Lower leg skin (tissue), 4 donors: ENCODE measurements at regions not wholly inside any gene's neighbourhood (a gene's known extent, or its start where the extent isn't known, plus 50 kb on each side); places are given as distances from the start of the nearest gene placed in this dataset.
"Not testable (repeated sequence)": the region's sequence is repeated elsewhere in the genome, so short reads cannot be mapped to it uniquely, and the experiment has no call there.

ENCODE experiments used
- DNase-seq, 2 donors: peaks; one replicate each; pipeline ENCODE4 v3.0.0-alpha.2; 2019; ENCODE audit warnings: low spot score in 2 of 2
- H3K4me3 ChIP-seq: fragments of 200-600 bp; sonication (generic); 2 replicates; pipeline ENCODE4 v1.5.1; 2017; ENCODE audit warnings: mild to moderate bottlenecking, low read depth; ENCODE audit not compliant: poor library complexity, severe bottlenecking
- CTCF ChIP-seq, 3 donors: fragments of 450-650 bp; IDR thresholded peaks; one replicate each; pipeline ENCODE4 v1.5.1; 2016; ENCODE audit warnings: antibody characterized with exemption in 3 of 3, mild to moderate bottlenecking in 3 of 3, moderate library complexity in 2 of 3
- POLR2A ChIP-seq, 2 donors: fragments of 450-650 bp; IDR thresholded peaks; one replicate each; pipeline ENCODE4 v1.6.1; 2016 to 2017; ENCODE audit warnings: antibody characterized with exemption in 2 of 2, mild to moderate bottlenecking in 1 of 2, moderate library complexity in 1 of 2
- WGBS, 2 donors: methylation state at CpG; one replicate each; pipeline ENCODE4 v1.1.5; 2018; 5-methylcytosine and 5-hydroxymethylcytosine counted together
- intact Hi-C: fragments of 100-400 bp; cut with DNase I; formaldehyde crosslinking; loops from one replicate; pipeline ENCODE4 v1.15.0; 2023; ENCODE audit warnings: low total_unique reads

- no peak for DNase-seq
- 81 to 87% methylated on average over 4 of the region's 4 CpGs for WGBS, 2 donors
- intact Hi-C loops, result no loop called here
- H3K4me3 ChIP-seq, result no peak overlapping the region
- no peak for TF ChIP-seq POLR2A (IDR thresholded peaks at IDR 0.05)
- no peak for TF ChIP-seq CTCF (IDR thresholded peaks at IDR 0.05)
Observed at GRCh38 chr1:194420706-194421105, 1234.3 kb upstream of the B3GALT2 start.

GRCh38 chr1:194419721-194420120 is 1233.3 kb upstream of the B3GALT2 start:
- intact Hi-C loops, result no loop called here
- TF ChIP-seq POLR2A (IDR thresholded peaks at IDR 0.05) (no peak), CTCF (IDR thresholded peaks at IDR 0.05) (no peak)
- DNase-seq, result no peak
- WGBS, 2 donors, result 50% methylated on average over 1 of the region's 1 CpG
- no peak overlapping the region for H3K4me3 ChIP-seq

GRCh38 chr1:194410756-194411155 is 1224.3 kb upstream of the B3GALT2 start:
- WGBS, 2 donors, result 27 to 35% methylated on average over 1 of the region's 1 CpG
- no peak for TF ChIP-seq CTCF (IDR thresholded peaks at IDR 0.05)
- TF ChIP-seq POLR2A (IDR thresholded peaks at IDR 0.05), result no peak
- no peak for DNase-seq
- intact Hi-C loops, result no loop called here
- H3K4me3 ChIP-seq, result no peak overlapping the region

- H3K4me3 ChIP-seq, intact Hi-C loops, DNase-seq: not testable (repeated sequence)
- 50 to 55% methylated on average over 2 of the region's 2 CpGs for WGBS, 2 donors
Observed at GRCh38 chr1:194407238-194407637, 1220.8 kb upstream of the B3GALT2 start.

- TF ChIP-seq POLR2A (IDR thresholded peaks at IDR 0.05) (no peak), CTCF (IDR thresholded peaks at IDR 0.05) (no peak)
- DNase-seq, result no peak
- intact Hi-C loops, result no loop called here
- H3K4me3 ChIP-seq, result no peak overlapping the region
- WGBS, 2 donors, result 67 to 69% methylated on average over 1 of the region's 1 CpG
Observed at GRCh38 chr1:194394676-194395075, 1208.3 kb upstream of the B3GALT2 start.

GRCh38 chr1:194387531-194387930 is 1201.1 kb upstream of the B3GALT2 start:
- no peak for DNase-seq
- TF ChIP-seq CTCF (IDR thresholded peaks at IDR 0.05) (no peak), POLR2A (IDR thresholded peaks at IDR 0.05) (no peak)
- no peak overlapping the region for H3K4me3 ChIP-seq
- intact Hi-C loops, result no loop called here
